Tibial artery (tissue), 4 donors: ENCODE measurements at regions not wholly inside any gene's neighbourhood (a gene's known extent, or its start where the extent isn't known, plus 50 kb on each side); places are given as distances from the start of the nearest gene placed in this dataset.

ENCODE experiments used
- DNase-seq, 2 donors: peaks; one replicate each; pipeline ENCODE4 v3.0.0-alpha.2; 2019
- H3K27ac ChIP-seq, 2 donors: fragments of 200-600 bp; sonication (generic) in 1 of 2; 1 replicate in 1 of 2; 2 replicates in 1 of 2; pipeline ENCODE4 v1.5.1; 2018 to 2019; ENCODE audit warnings: mild to moderate bottlenecking in 1 of 2
- H3K27me3 ChIP-seq, 2 donors: fragments of 200-600 bp; sonication (generic) in 1 of 2; one replicate each; pipeline versions ENCODE4 v1.5.1 to v1.6.0; 2016 to 2019
- H3K36me3 ChIP-seq, 3 donors: fragments of 200-600 bp; sonication (generic) in 2 of 3; one replicate each; pipeline ENCODE4 v1.5.1; 2016 to 2019; ENCODE audit warnings: mild to moderate bottlenecking in 2 of 3
- H3K4me1 ChIP-seq, 4 donors: fragments of 200-600 bp; sonication (generic) in 2 of 4; 1 replicate in 3 of 4; 2 replicates in 1 of 4; pipeline ENCODE4 v1.5.1; 2016 to 2019
- H3K4me3 ChIP-seq, 2 donors: fragments of 200-600 bp; sonication (generic) in 1 of 2; 1 replicate in 1 of 2; 2 replicates in 1 of 2; pipeline ENCODE4 v1.5.1; 2018 to 2019; ENCODE audit warnings: mild to moderate bottlenecking in 2 of 2
- H3K9me3 ChIP-seq, 3 donors: fragments of 200-600 bp; sonication (generic) in 1 of 3; one replicate each; pipeline ENCODE4 v1.5.1; 2016 to 2019
- CTCF ChIP-seq, 2 experiments: fragments of 200-600 bp in 1 of 2; fragments of 450-650 bp in 1 of 2; IDR thresholded peaks; one replicate each; pipeline ENCODE4 v1.5.1; 2017 to 2019; ENCODE audit warnings: antibody characterized with exemption in 2 of 2, mild to moderate bottlenecking in 1 of 2, moderate library complexity in 1 of 2
- intact Hi-C: fragments of 100-400 bp; cut with DNase I; formaldehyde crosslinking; loops from one replicate; pipeline ENCODE4 v1.15.0; 2023; ENCODE audit warnings: low total_unique reads

- Histone ChIP-seq H3K4me3 (no peak overlapping the region), H3K4me1 (no peaks in the 10 kb centered on the region), H3K36me3 (no peaks in the 10 kb centered on the region), H3K9me3 (peaks cover 0 to 3% (median 0%) of the 10 kb centered on the region in 3 donors), H3K27me3 (no peaks in the 10 kb centered on the region), H3K27ac (no peak overlapping the region)
- no peak for TF ChIP-seq CTCF (IDR thresholded peaks at IDR 0.05)
- intact Hi-C loops = no loop called here
- DNase-seq = no peak
Measured at GRCh38 chr13:50299546-50300249, 284.5 kb downstream of the KCNRG start.

- Histone ChIP-seq H3K4me3 (no peak overlapping the region), H3K27ac (no peak overlapping the region), H3K9me3 (peaks cover 0 to 7% (median 0%) of the 10 kb centered on the region in 3 donors), H3K4me1 (no peaks in the 10 kb centered on the region), H3K36me3 (no peaks in the 10 kb centered on the region), H3K27me3 (no peaks in the 10 kb centered on the region)
- intact Hi-C loops = no loop called here
- no peak for DNase-seq
- TF ChIP-seq CTCF (IDR thresholded peaks at IDR 0.05) = no peak
Measured at GRCh38 chr13:50303963-50304721, 288.9 kb downstream of the KCNRG start.

- no peak for TF ChIP-seq CTCF (IDR thresholded peaks at IDR 0.05)
- no peaks in the 10 kb centered on the region for H3K27me3 ChIP-seq
- H3K9me3 ChIP-seq = peaks cover 0 to 7% (median 0%) of the 10 kb centered on the region in 3 donors
- H3K27ac ChIP-seq = no peak overlapping the region
- intact Hi-C loops = no loop called here
- no peaks in the 10 kb centered on the region for H3K4me1 ChIP-seq
- no peak overlapping the region for H3K4me3 ChIP-seq
- H3K36me3 ChIP-seq = no peaks in the 10 kb centered on the region
- no peak for DNase-seq
Measured at GRCh38 chr13:50306156-50306555, 290.9 kb downstream of the KCNRG start.

DNA sequence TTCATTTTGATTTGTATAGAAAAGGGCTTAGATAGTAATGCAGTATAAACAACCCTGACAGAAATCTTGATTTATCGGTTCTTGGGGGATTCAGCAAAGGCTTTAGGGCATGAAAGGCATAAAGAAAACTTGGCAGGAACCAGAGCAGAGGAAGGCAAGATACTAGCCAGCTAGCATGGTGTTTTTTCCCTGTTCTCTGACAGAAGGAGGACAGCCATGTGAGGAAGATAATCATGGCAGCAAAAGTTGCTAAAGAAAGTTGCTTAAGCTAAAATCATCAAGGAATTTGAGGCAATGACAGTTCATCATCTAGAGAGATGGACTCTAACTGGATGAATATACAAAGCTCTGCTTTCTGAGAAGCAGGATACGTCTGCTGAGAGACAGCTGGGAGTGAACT is 294.1 kb downstream of the KCNRG start:
- intact Hi-C loops = no loop called here
- peaks cover 0 to 7% (median 0%) of the 10 kb centered on the region in 3 donors for H3K9me3 ChIP-seq
- H3K4me1 ChIP-seq = no peaks in the 10 kb centered on the region
- TF ChIP-seq CTCF (IDR thresholded peaks at IDR 0.05) = no peak
- no peak overlapping the region for H3K27ac ChIP-seq
- no peaks in the 10 kb centered on the region for H3K27me3 ChIP-seq
- DNase-seq = no peak
- no peaks in the 10 kb centered on the region for H3K36me3 ChIP-seq
- no peak overlapping the region for H3K4me3 ChIP-seq

DNA sequence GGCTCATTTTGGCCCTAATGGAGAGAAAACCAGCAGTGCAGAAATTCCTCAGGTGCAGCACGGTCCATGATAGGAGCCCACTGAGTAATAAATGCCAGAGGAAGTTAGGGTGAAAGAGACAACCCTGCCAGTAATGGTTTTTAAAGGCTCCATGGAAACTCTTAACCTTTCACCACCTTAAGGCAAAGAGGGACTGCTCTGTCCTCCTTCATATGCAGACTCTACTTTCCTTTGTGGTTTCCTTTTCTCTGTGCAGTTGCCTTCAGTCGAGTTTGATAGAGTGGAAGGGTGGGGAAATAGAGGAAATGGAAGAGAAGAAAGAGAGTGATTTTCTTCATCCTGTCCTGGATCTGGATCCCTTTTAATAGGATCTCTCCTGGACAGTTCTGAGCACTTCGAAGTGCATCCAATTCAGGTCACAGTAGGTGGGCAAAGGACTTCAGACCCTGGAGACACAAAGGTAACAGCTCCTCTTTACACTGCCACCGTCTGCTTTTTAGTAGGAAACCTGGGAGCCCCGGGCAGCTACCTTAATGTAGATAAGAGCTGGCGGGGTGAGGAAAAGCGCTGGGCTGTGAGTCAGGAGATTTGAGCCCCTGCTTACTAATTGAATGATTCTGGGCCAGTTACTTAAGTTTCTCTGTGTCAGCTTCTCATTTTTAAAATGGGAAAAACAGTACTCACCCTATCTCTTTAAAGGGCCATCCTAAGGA is 294.8 kb downstream of the KCNRG start:
- Histone ChIP-seq H3K27me3 (no peaks in the 10 kb centered on the region), H3K27ac (no peak overlapping the region), H3K4me3 (no peak overlapping the region), H3K9me3 (peaks cover 0 to 3% (median 0%) of the 10 kb centered on the region in 3 donors), H3K36me3 (no peaks in the 10 kb centered on the region), H3K4me1 (no peaks in the 10 kb centered on the region)
- DNase-seq = no peak
- TF ChIP-seq CTCF (IDR thresholded peaks at IDR 0.05) = no peak
- intact Hi-C loops = no loop called here
